OCI-LY3 (cell line): ENCODE measurements at regions not wholly inside any gene's neighbourhood (a gene's known extent, or its start where the extent isn't known, plus 50 kb on each side); places are given as distances from the start of the nearest gene placed in this dataset.

Experiments used
- CTCF ChIP-seq: fragments of 200-600, 300-600 bp; sonication (generic); IDR thresholded peaks from 2 replicates; pipeline ENCODE4 v1.5.1; 2014; ENCODE audit warnings: antibody characterized with exemption, low read length, low read depth
- EZH2phosphoT487 ChIP-seq: fragments of 200-600 bp; shearing (Covaris generic); IDR thresholded peaks from 2 replicates; pipeline ENCODE4 v1.6.1; 2018; ENCODE audit warnings: antibody characterized with exemption, mixed run types, low read depth

- TF ChIP-seq CTCF: no peak
- TF ChIP-seq EZH2phosphoT487: no peak
Observed at GRCh38 chr4:27215220-27215826, 354.7 kb downstream of the STIM2 start.
